ENCODE measurements at regions not wholly inside any gene's neighbourhood (a gene's known extent, or its start where the extent isn't known, plus 50 kb on each side); places are given as distances from the start of the nearest gene placed in this dataset.

DNA sequence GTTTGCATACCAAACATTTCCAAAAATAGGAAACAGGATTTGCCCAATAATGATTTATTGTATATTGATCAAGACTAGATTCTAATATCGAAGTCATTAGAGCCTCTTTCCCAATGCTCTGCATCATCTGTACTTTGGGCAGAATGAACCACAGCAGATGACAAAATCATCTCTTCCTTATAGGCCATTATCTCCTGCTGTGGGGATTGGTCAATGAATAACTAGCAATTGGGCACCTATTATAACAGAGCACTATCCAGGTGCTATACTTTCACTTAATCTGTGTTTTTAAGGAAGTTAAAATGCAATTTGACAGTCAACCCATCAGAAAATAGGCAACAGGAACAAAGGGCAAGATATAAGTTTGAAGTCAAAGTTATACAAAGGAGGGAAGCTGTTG lies 290.3 kb downstream of the AHR start:
- TF ChIP-seq EZH2phosphoT487 (IDR thresholded peaks at IDR 0.05; ENCODE audit: low read depth) = no peak
- TF ChIP-seq, protein P1, sequence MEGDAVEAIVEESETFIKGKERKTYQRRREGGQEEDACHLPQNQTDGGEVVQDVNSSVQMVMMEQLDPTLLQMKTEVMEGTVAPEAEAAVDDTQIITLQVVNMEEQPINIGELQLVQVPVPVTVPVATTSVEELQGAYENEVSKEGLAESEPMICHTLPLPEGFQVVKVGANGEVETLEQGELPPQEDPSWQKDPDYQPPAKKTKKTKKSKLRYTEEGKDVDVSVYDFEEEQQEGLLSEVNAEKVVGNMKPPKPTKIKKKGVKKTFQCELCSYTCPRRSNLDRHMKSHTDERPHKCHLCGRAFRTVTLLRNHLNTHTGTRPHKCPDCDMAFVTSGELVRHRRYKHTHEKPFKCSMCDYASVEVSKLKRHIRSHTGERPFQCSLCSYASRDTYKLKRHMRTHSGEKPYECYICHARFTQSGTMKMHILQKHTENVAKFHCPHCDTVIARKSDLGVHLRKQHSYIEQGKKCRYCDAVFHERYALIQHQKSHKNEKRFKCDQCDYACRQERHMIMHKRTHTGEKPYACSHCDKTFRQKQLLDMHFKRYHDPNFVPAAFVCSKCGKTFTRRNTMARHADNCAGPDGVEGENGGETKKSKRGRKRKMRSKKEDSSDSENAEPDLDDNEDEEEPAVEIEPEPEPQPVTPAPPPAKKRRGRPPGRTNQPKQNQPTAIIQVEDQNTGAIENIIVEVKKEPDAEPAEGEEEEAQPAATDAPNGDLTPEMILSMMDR (IDR thresholded peaks at IDR 0.05; ENCODE audit: low read depth, low read length) = no peak
- Histone ChIP-seq H3K4me3 (ENCODE audit: low read length) (no peak overlapping the region), H3K4me2 (ENCODE audit: low read length) (no peak overlapping the region), H3K36me3 (replicated peaks; ENCODE audit: low read depth, low read length) (no peaks in the 10 kb centered on the region), H3K9ac (ENCODE audit: low read length) (no peak overlapping the region), H4K20me1 (ENCODE audit: insufficient read depth, low read length) (no peaks in the 10 kb centered on the region), H3K27me3 (ENCODE audit: low read depth, low read length) (no peaks in the 10 kb centered on the region; the same call in 1 of the 2 replicates), H3K4me1 (ENCODE audit: low read length) (no peaks in the 10 kb centered on the region), H3K27ac (ENCODE audit: low read length) (no peak overlapping the region), H3K9me3 (ENCODE audit: insufficient read depth, low read length) (no peaks in the 10 kb centered on the region), H3K79me2 (ENCODE audit: low read length) (no peaks in the 10 kb centered on the region), H2AFZ (ENCODE audit: low read depth, low read length) (no peak overlapping the region)

DNA sequence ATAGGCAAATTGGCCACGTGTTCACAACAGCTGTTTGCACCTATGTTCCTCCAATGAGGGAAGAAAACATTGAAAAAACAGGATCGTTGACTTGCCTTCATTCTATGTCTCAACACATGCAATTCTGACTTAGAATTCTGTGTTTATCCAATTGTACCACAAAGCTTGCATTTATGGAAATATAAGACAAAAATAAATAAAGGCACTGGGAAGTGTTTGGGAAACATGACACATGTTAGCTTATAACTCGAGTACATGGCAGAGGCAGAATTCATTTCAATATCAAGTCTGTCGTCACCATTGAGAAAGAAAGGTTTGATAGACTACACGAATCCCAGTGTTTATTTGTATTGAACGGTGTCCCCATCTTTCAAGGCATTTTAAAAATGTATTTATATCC lies 291.2 kb downstream of the AHR start:
- Histone ChIP-seq H3K4me3 (ENCODE audit: low read length) (no peak overlapping the region), H3K79me2 (ENCODE audit: low read length) (no peaks in the 10 kb centered on the region), H3K27me3 (ENCODE audit: low read depth, low read length) (no peaks in the 10 kb centered on the region; the same call in 1 of the 2 replicates), H2AFZ (ENCODE audit: low read depth, low read length) (no peak overlapping the region), H3K4me1 (ENCODE audit: low read length) (no peaks in the 10 kb centered on the region), H3K36me3 (replicated peaks; ENCODE audit: low read depth, low read length) (no peaks in the 10 kb centered on the region), H4K20me1 (ENCODE audit: insufficient read depth, low read length) (no peaks in the 10 kb centered on the region), H3K9ac (ENCODE audit: low read length) (no peak overlapping the region), H3K4me2 (ENCODE audit: low read length) (no peak overlapping the region), H3K9me3 (ENCODE audit: insufficient read depth, low read length) (no peaks in the 10 kb centered on the region), H3K27ac (ENCODE audit: low read length) (no peak overlapping the region)
- TF ChIP-seq, protein P1 (IDR thresholded peaks at IDR 0.05; ENCODE audit: low read depth, low read length) = no peak

DNA sequence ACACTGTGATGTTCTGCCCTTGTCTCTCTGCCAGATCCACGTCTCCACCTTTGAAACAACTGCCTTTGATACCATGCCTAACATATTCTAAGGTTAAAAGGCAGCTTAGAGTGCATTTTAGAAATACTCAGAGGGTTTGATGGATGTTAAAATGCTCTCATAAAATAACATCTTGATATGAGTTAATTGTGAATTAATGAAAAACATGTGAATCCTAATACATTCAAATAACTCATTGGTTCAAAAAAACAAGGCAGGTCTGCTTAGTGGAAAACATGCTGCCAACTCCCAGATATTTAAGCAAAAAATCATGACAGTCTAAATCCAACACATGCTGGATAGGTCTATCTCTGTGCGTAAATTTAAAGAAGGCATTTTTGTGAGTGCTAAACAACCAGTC lies 291.8 kb downstream of the AHR start:
- Histone ChIP-seq H3K79me2 (ENCODE audit: low read length) (no peaks in the 10 kb centered on the region), H4K20me1 (ENCODE audit: insufficient read depth, low read length) (no peaks in the 10 kb centered on the region), H3K4me1 (ENCODE audit: low read length) (no peaks in the 10 kb centered on the region), H3K4me2 (ENCODE audit: low read length) (no peak overlapping the region), H3K4me3 (ENCODE audit: low read length) (no peak overlapping the region), H3K36me3 (replicated peaks; ENCODE audit: low read depth, low read length) (no peaks in the 10 kb centered on the region), H3K27ac (ENCODE audit: low read length) (no peak overlapping the region), H2AFZ (ENCODE audit: low read depth, low read length) (no peak overlapping the region), H3K9ac (ENCODE audit: low read length) (no peak overlapping the region), H3K27me3 (ENCODE audit: low read depth, low read length) (no peaks in the 10 kb centered on the region; the same call in 1 of the 2 replicates), H3K9me3 (ENCODE audit: insufficient read depth, low read length) (no peaks in the 10 kb centered on the region)
- TF ChIP-seq, protein P1 (IDR thresholded peaks at IDR 0.05; ENCODE audit: low read depth, low read length) = no peak
- TF ChIP-seq EZH2phosphoT487 (IDR thresholded peaks at IDR 0.05; ENCODE audit: low read depth) = no peak

DNA sequence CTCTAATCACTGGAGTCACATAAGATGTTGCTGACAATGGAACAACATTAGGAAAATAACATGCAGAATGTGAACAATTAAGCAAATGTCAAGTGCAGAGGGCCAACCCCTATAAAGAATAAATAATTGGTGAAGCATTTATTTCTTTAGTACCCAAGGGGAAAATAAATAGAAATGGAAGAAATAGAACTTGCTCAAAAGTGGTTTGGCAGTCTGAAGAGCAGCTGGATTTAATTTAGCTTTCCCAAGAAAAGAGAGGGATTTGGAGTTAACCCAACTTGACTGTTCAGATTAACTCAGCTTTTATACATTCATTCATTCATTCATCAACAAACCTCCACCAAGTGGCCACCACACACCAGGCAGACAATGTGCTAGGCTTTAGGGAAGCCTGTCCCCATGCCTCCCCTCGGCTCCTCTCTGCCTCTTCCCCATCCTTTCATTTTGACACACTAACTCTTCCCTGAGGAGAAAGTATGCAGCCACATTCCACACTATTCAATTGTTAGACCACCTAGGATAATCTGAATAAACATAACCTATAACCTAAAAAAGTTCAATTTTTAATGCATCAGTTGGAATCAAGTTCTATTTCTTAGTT lies 295.5 kb downstream of the AHR start:
- Histone ChIP-seq H3K9me3 (ENCODE audit: insufficient read depth, low read length) (no peaks in the 10 kb centered on the region), H3K4me3 (ENCODE audit: low read length) (no peak overlapping the region), H4K20me1 (ENCODE audit: insufficient read depth, low read length) (no peaks in the 10 kb centered on the region), H3K27ac (ENCODE audit: low read length) (no peak overlapping the region), H3K27me3 (ENCODE audit: low read depth, low read length) (no peaks in the 10 kb centered on the region), H3K4me1 (ENCODE audit: low read length) (no peaks in the 10 kb centered on the region), H3K9ac (ENCODE audit: low read length) (no peak overlapping the region), H3K36me3 (replicated peaks; ENCODE audit: low read depth, low read length) (no peaks in the 10 kb centered on the region), H2AFZ (ENCODE audit: low read depth, low read length) (no peak overlapping the region), H3K79me2 (ENCODE audit: low read length) (no peaks in the 10 kb centered on the region), H3K4me2 (ENCODE audit: low read length) (no peak overlapping the region)
- TF ChIP-seq, protein P1 (IDR thresholded peaks at IDR 0.05; ENCODE audit: low read depth, low read length) = no peak
- no peak for TF ChIP-seq EZH2phosphoT487 (IDR thresholded peaks at IDR 0.05; ENCODE audit: low read depth)
